Mesothelial cell of epicardium (in vitro differentiated cells): ENCODE measurements at regions not wholly inside any gene's neighbourhood (a gene's known extent, or its start where the extent isn't known, plus 50 kb on each side); places are given as distances from the start of the nearest gene placed in this dataset.
"Not testable (repeated sequence)": the region's sequence is repeated elsewhere in the genome, so short reads cannot be mapped to it uniquely, and the experiment has no call there.

Experiments
- DNase-seq, 2 experiments: peaks; one replicate each; pipeline ENCODE4 v3.0.0; 2021; ENCODE audit warnings: low spot score in 2 of 2; ENCODE audit not compliant: unreplicated experiment in 2 of 2
- H3K27ac Mint-ChIP-seq: 2 replicates; pipeline ENCODE4 v1.8.0; 2021; ENCODE audit warnings: mixed read lengths
- H3K27me3 Mint-ChIP-seq: 2 replicates; pipeline ENCODE4 v1.8.0; 2021; ENCODE audit warnings: low read depth, mixed read lengths
- H3K36me3 Mint-ChIP-seq: 2 replicates; pipeline ENCODE4 v1.8.0; 2021; ENCODE audit warnings: mixed read lengths
- H3K4me1 Mint-ChIP-seq: 2 replicates; pipeline ENCODE4 v1.8.0; 2021; ENCODE audit warnings: mixed read lengths
- H3K4me3 Mint-ChIP-seq: 2 replicates; pipeline ENCODE4 v1.8.0; 2021; ENCODE audit warnings: mild to moderate bottlenecking, moderate library complexity, mixed read lengths
- H3K9me3 Mint-ChIP-seq: 2 replicates; pipeline ENCODE4 v1.8.0; 2021; ENCODE audit warnings: mixed read lengths
- CTCF ChIP-seq: fragments of 200-600 bp; sonication (generic); IDR thresholded peaks from one replicate; pipeline ENCODE4 v1.5.0; 2021; ENCODE audit warnings: antibody characterized with exemption; ENCODE audit not compliant: unreplicated experiment

- DNase-seq = no peak
- H3K27me3 Mint-ChIP-seq = no peaks in the 10 kb centered on the region
- no peaks in the 10 kb centered on the region for H3K36me3 Mint-ChIP-seq
- TF ChIP-seq CTCF = no peak
- H3K4me3 Mint-ChIP-seq = no peak overlapping the region
- no peak overlapping the region for H3K27ac Mint-ChIP-seq
- H3K4me1 Mint-ChIP-seq = no peaks in the 10 kb centered on the region
- peaks cover 36% of the 10 kb centered on the region for H3K9me3 Mint-ChIP-seq
These were observed 426.4 kb upstream of the RPS6KA3 start for GRCh38 chrX:20693078-20693477.

- Mint-ChIP-seq H3K4me1 (no peaks in the 10 kb centered on the region), H3K4me3 (no peak overlapping the region), H3K27me3 (no peaks in the 10 kb centered on the region), H3K36me3 (no peaks in the 10 kb centered on the region), H3K27ac (no peak overlapping the region), H3K9me3 (peaks cover 8% of the 10 kb centered on the region)
- DNase-seq = no peak
- no peak for TF ChIP-seq CTCF
These were observed 419.5 kb upstream of the RPS6KA3 start for GRCh38 chrX:20686256-20686655.

GRCh38 chrX:20685652-20686051 is 418.9 kb upstream of the RPS6KA3 start:
- peaks cover 8% of the 10 kb centered on the region for H3K9me3 Mint-ChIP-seq
- H3K36me3 Mint-ChIP-seq = no peaks in the 10 kb centered on the region
- H3K4me1 Mint-ChIP-seq = no peaks in the 10 kb centered on the region
- no peaks in the 10 kb centered on the region for H3K27me3 Mint-ChIP-seq
- DNase-seq = no peak
- no peak overlapping the region for H3K4me3 Mint-ChIP-seq
- no peak for TF ChIP-seq CTCF
- H3K27ac Mint-ChIP-seq = no peak overlapping the region

- no peak for TF ChIP-seq CTCF
- Mint-ChIP-seq H3K36me3 (no peaks in the 10 kb centered on the region), H3K27ac (no peak overlapping the region), H3K4me3 (no peak overlapping the region), H3K4me1 (no peaks in the 10 kb centered on the region), H3K9me3 (no peaks in the 10 kb centered on the region), H3K27me3 (no peaks in the 10 kb centered on the region)
- no peak for DNase-seq
These were observed 415.0 kb upstream of the RPS6KA3 start for GRCh38 chrX:20681683-20682082.

DNA sequence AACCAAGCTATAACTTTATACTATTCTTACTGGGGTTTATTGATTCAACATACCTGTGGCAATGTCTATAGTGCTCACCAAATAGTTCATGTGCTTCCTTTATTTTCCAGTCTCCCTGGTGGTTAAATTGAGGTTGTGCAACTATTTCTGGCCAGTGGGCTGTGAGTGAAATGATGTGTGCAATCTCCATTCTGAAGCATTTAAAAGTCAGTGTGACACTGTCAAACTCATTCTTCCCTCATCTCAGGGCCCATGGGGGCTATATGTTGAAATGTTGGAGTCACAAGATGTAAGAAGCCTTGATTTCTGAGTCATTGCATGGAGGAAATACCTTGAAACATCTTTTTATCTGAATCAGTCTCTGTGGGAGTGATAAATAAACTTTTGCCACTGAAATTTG is 414.3 kb upstream of the RPS6KA3 start:
- peak; percentile 23 for TF ChIP-seq CTCF
- no peaks in the 10 kb centered on the region for H3K36me3 Mint-ChIP-seq
- DNase-seq = no peak
- H3K9me3 Mint-ChIP-seq = no peaks in the 10 kb centered on the region
- no peaks in the 10 kb centered on the region for H3K27me3 Mint-ChIP-seq
- H3K27ac Mint-ChIP-seq = no peak overlapping the region
- H3K4me3 Mint-ChIP-seq = no peak overlapping the region
- no peaks in the 10 kb centered on the region for H3K4me1 Mint-ChIP-seq

GRCh38 chrX:20672476-20672875 is 405.8 kb upstream of the RPS6KA3 start:
- Mint-ChIP-seq H3K36me3 (no peaks in the 10 kb centered on the region), H3K27ac (no peak overlapping the region), H3K4me1 (no peaks in the 10 kb centered on the region), H3K4me3 (no peak overlapping the region), H3K9me3 (peaks cover 7% of the 10 kb centered on the region), H3K27me3 (no peaks in the 10 kb centered on the region)
- TF ChIP-seq CTCF = no peak
- no peak for DNase-seq

GRCh38 chrX:20671746-20672145 is 405.0 kb upstream of the RPS6KA3 start:
- not testable (repeated sequence) for DNase-seq, H3K27me3 Mint-ChIP-seq, H3K36me3 Mint-ChIP-seq, H3K4me3 Mint-ChIP-seq, H3K9me3 Mint-ChIP-seq, H3K27ac Mint-ChIP-seq, H3K4me1 Mint-ChIP-seq
